Caco-2 (cell line): ENCODE measurements at regions not wholly inside any gene's neighbourhood (a gene's known extent, or its start where the extent isn't known, plus 50 kb on each side); places are given as distances from the start of the nearest gene placed in this dataset.

Experiments
- BruUV-seq: library from RNA; stranded (reverse); fragments of 400-500 nt; replicated peaks from 2 replicates; lab custom pipeline; 2021; lab: Mats Ljungman, UMichigan
- CTCF ChIA-PET: fragments of 300-600 bp; sonication (Branson Sonifier 250); formaldehyde crosslinking; loops from one replicate; lab custom pipeline; 2022; ENCODE audit warnings: antibody characterized with exemption; lab: Charles Lee
- POLR2A ChIA-PET: fragments of 300-600 bp; sonication (Branson Sonifier 250); formaldehyde crosslinking; loops from one replicate; lab custom pipeline; 2022; ENCODE audit warnings: antibody characterized with exemption; lab: Charles Lee
- DNase-seq, 2 experiments: peaks; one replicate each; pipeline versions ENCODE4 v3.0.0 to v3.0.0-alpha.2; 2020 to 2022
- H3K27me3 ChIP-seq: replicated peaks from 2 replicates; pipeline ENCODE4 v1.6.0; 2011; ENCODE audit warnings: low read length; ENCODE audit not compliant: control insufficient read depth, insufficient read depth
- H3K36me3 ChIP-seq: 2 replicates; pipeline ENCODE4 v1.5.1; 2011; ENCODE audit warnings: low read length; ENCODE audit not compliant: control insufficient read depth, insufficient read depth
- H3K4me1 ChIP-seq: fragments of 250-450 bp; sonication (Bioruptor Pico); 2 replicates; pipeline ENCODE4 v1.5.1; 2020; ENCODE audit warnings: mild to moderate bottlenecking
- H3K4me3 ChIP-seq: 2 replicates; pipeline ENCODE4 v1.5.1; 2011; ENCODE audit warnings: low read depth, mild to moderate bottlenecking, control low read depth, low read length
- H3K9me3 ChIP-seq: fragments of 250-450 bp; sonication (Bioruptor Pico); 2 replicates; pipeline ENCODE4 v1.5.1; 2020; ENCODE audit warnings: mild to moderate bottlenecking, moderate library complexity
- H3K27ac Mint-ChIP-seq: one replicate; pipeline ENCODE4 v1.8.0; 2022; ENCODE audit warnings: mixed read lengths; ENCODE audit not compliant: unreplicated experiment
- H3K27me3 Mint-ChIP-seq: one replicate; pipeline ENCODE4 v1.8.0; 2022; ENCODE audit warnings: mixed read lengths; ENCODE audit not compliant: insufficient read depth, unreplicated experiment
- H3K36me3 Mint-ChIP-seq: one replicate; pipeline ENCODE4 v1.8.0; 2022; ENCODE audit warnings: mild to moderate bottlenecking, mixed read lengths; ENCODE audit not compliant: insufficient read depth, unreplicated experiment
- H3K4me1 Mint-ChIP-seq: one replicate; pipeline ENCODE4 v1.8.0; 2022; ENCODE audit warnings: low read depth, mixed read lengths; ENCODE audit not compliant: unreplicated experiment
- H3K4me3 Mint-ChIP-seq: one replicate; pipeline ENCODE4 v1.8.0; 2022; ENCODE audit warnings: mild to moderate bottlenecking, moderate library complexity, mixed read lengths; ENCODE audit not compliant: unreplicated experiment
- H3K9me3 Mint-ChIP-seq: one replicate; pipeline ENCODE4 v1.8.0; 2022; ENCODE audit warnings: mixed read lengths; ENCODE audit not compliant: unreplicated experiment
- CTCF ChIP-seq, 2 experiments: fragments of 200-600 bp in 1 of 2; IDR thresholded peaks; 1 replicate in 1 of 2; 2 replicates in 1 of 2; pipeline versions ENCODE4 v1.5.1 to v1.8.0; 2011 to 2022; ENCODE audit warnings: antibody characterized with exemption in 1 of 2, control low read depth in 1 of 2, inconsistent platforms in 1 of 2, low read depth in 1 of 2, low read length in 1 of 2, mild to moderate bottlenecking in 1 of 2, moderate library complexity in 1 of 2; ENCODE audit not compliant: insufficient read depth in 1 of 2, severe bottlenecking in 1 of 2, unreplicated experiment in 1 of 2
- intact Hi-C: fragments of 100-400 bp; cut with micrococcal nuclease; formaldehyde crosslinking; loops from one replicate; pipeline ENCODE4 v1.10.0; 2022; ENCODE audit not compliant: unreplicated experiment

GRCh38 chr11:112805658-112806057 lies 155.6 kb upstream of the NCAM1 start:
- ChIA-PET CTCF (no interaction called here), POLR2A (no interaction called here)
- H3K9me3 ChIP-seq: no peaks in the 10 kb centered on the region

DNA sequence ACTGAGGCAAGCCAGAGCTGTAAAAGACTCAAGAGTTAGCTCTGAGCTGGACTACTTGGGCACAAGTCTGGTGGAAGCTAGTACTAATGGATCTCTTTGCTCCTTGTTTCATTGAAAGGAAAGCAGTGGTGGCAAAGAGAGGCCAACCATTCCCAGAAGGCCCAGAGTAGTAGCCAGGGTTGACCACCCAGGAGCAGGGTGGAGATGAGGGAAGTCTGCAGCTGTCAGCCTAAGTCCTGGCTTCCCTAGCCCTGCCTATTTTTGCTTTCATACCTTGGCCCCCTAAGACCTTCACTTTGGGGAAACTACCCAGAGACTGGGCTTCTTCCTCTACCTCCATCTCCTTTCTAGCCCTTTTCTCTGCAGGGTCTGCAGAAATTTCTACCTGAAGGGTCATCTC lies 155.0 kb upstream of the NCAM1 start:
- no peaks in the 10 kb centered on the region for H3K4me1 Mint-ChIP-seq
- no peak for DNase-seq
- no peaks in the 10 kb centered on the region for H3K9me3 ChIP-seq
- intact Hi-C loops: no loop called here
- ChIA-PET POLR2A (no interaction called here), CTCF (no interaction called here)
- no peaks in the 10 kb centered on the region for H3K27me3 ChIP-seq
- peaks cover 10% of the 10 kb centered on the region for H3K27me3 Mint-ChIP-seq
- BruUV-seq: no TSS peak
- no peak overlapping the region for H3K27ac Mint-ChIP-seq
- H3K4me3 ChIP-seq: no peak overlapping the region
- no peak for TF ChIP-seq CTCF (IDR thresholded peaks at IDR 0.05; ENCODE audit: insufficient read depth in 1 of 2, low read depth in 1 of 2, low read length in 1 of 2, severe bottlenecking in 1 of 2, unreplicated experiment in 1 of 2)
- no peaks in the 10 kb centered on the region for H3K9me3 Mint-ChIP-seq
- H3K36me3 Mint-ChIP-seq: no peaks in the 10 kb centered on the region
- no peak overlapping the region for H3K4me3 Mint-ChIP-seq
- H3K36me3 ChIP-seq: no peaks in the 10 kb centered on the region
- no peaks in the 10 kb centered on the region for H3K4me1 ChIP-seq

More at GRCh38 chr11:112805658-112806057, 155.6 kb upstream of the NCAM1 start:
- no peaks in the 10 kb centered on the region for H3K4me1 ChIP-seq
- H3K4me3 ChIP-seq: no peak overlapping the region
- no peak for TF ChIP-seq CTCF (IDR thresholded peaks at IDR 0.05; ENCODE audit: insufficient read depth in 1 of 2, low read depth in 1 of 2, low read length in 1 of 2, severe bottlenecking in 1 of 2, unreplicated experiment in 1 of 2)
- H3K9me3 Mint-ChIP-seq: no peaks in the 10 kb centered on the region
- H3K4me3 Mint-ChIP-seq: no peak overlapping the region
- H3K27ac Mint-ChIP-seq: no peak overlapping the region
- no peak for DNase-seq
- no peaks in the 10 kb centered on the region for H3K36me3 ChIP-seq
- intact Hi-C loops: no loop called here
- no peaks in the 10 kb centered on the region for H3K36me3 Mint-ChIP-seq
- no peaks in the 10 kb centered on the region for H3K4me1 Mint-ChIP-seq
- peaks cover 11% of the 10 kb centered on the region for H3K27me3 Mint-ChIP-seq
- H3K27me3 ChIP-seq: no peaks in the 10 kb centered on the region
- no TSS peak for BruUV-seq

DNA sequence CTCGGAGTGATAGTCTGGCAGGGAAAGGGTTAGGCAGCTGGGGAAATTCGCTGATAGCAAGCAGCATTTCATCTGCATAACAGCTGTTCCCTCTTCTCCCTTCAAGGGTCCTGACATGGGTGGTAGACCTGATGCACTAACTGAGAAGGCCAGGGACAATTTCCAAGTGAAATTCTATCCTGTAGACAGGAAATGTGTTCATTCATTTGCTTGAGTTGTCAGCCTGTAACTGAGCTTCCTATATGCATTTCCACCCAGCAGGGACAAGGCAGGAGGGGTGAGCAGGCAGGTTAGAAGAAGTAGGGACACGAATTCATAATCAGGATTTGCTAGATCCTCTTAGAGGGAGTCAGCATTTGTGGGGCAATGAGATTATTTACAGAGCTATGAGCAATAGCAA lies 154.3 kb upstream of the NCAM1 start:
- CTCF ChIA-PET: interaction anchor here (1.1 kb wide), 1 partner anchor 12 kb away, joined by 4 read pairs; no protein-coding TSS in a partner anchor

More for the DNA sequence above, 154.3 kb upstream of the NCAM1 start:
- no peak overlapping the region for H3K4me3 Mint-ChIP-seq
- intact Hi-C loops: no loop called here
- H3K4me1 Mint-ChIP-seq: no peaks in the 10 kb centered on the region
- H3K9me3 ChIP-seq: no peaks in the 10 kb centered on the region
- POLR2A ChIA-PET: no interaction called here
- no peaks in the 10 kb centered on the region for H3K4me1 ChIP-seq
- H3K27ac Mint-ChIP-seq: no peak overlapping the region
- no peaks in the 10 kb centered on the region for H3K36me3 ChIP-seq
- H3K4me3 ChIP-seq: no peak overlapping the region
- no peak for TF ChIP-seq CTCF (IDR thresholded peaks at IDR 0.05; ENCODE audit: insufficient read depth in 1 of 2, low read depth in 1 of 2, low read length in 1 of 2, severe bottlenecking in 1 of 2, unreplicated experiment in 1 of 2)
- H3K27me3 Mint-ChIP-seq: peaks cover 10% of the 10 kb centered on the region
- no peaks in the 10 kb centered on the region for H3K36me3 Mint-ChIP-seq
- no peaks in the 10 kb centered on the region for H3K9me3 Mint-ChIP-seq
- no TSS peak for BruUV-seq
- H3K27me3 ChIP-seq: no peaks in the 10 kb centered on the region
- DNase-seq: no peak
